HUDEP-2 (cell line): ENCODE measurements at regions not wholly inside any gene's neighbourhood (a gene's known extent, or its start where the extent isn't known, plus 50 kb on each side); places are given as distances from the start of the nearest gene placed in this dataset.
A peak's percentile ranks its signal among the peaks of the same experiment; 100 is the strongest.

Source experiments
- DNase-seq, 76 experiments: peaks; one replicate each; lab custom pipeline; 2025; ENCODE audit not compliant: unreplicated experiment in 76 of 76; lab: John Stamatoyannopoulos, UW

DNA sequence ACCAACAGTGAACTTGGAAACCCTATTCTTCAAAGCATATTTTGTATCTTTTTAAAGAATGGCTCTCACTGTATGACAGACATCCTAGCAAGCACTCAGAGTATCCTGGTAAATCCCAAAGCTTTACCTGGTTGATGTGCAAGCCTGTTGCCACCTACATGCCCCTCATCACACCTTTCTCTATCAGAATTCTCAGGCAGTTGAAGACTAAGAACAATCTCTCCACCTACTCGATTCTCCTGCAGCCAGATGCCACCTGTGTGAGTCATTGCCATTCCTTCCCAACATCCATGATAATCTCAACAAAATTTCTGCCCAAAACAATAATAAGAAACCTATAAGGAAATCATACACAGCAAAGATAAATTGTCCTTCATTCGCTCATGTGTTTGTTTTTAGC is 659.8 kb downstream of the BCL11A start:
- no peak for DNase-seq

DNA sequence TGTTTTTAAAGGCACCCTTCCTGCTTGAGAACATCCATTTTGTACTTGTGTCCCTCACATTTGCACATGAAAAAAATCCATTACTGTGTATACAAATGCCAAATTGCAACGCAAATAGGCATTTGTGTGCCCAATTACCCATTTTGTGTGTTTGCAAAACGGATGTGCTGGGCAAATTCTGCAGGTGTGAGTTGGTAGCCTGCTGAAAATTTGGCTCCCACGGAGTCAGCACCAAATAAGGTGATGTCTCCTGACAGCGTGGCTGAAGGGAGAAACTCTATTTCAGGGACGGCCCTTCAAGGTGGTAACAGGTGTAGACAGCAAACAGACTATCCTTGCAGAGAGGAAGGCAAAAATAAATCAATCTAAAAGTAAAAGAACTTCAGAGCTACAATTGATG is 661.1 kb downstream of the BCL11A start:
- DNase-seq: no peak

DNA sequence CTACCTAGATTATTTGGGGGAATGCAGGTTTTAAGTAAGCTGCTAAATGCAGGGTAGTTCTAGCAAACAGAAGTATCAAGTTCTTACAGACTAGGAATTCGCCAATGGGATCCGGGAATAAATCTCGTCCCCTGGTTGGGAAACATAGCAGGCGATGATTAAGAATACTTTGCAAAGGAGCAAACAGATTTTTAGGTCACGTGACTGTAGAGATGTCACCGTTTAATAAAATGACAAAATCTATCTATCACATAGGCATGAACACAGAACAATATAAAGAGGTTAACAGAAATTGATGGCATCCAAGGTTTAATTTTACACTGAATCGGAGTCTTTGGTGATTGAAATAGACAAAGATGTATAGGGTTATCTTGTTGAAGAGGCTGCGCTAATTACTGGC is 664.1 kb downstream of the BCL11A start:
- DNase-seq: no peak

DNA sequence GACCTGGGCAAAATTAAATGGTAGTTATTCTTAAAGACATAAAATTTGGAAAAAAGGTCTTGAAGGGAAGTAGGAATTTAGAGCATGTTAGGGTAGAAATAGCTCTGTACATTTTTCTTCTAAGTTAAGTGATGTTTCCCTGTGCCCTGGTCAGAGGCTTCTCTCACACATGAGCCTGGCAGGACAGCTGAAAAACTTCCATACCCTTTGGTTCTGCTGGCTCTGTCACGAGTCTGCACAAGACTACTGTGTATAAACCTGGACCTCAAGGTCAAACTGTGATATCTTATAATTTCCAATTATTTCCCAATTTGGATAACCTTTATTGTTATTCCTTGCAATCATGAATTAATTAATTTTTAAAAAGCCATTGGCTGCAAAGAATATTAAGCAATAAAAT is 664.7 kb downstream of the BCL11A start:
- no peak for DNase-seq

DNA sequence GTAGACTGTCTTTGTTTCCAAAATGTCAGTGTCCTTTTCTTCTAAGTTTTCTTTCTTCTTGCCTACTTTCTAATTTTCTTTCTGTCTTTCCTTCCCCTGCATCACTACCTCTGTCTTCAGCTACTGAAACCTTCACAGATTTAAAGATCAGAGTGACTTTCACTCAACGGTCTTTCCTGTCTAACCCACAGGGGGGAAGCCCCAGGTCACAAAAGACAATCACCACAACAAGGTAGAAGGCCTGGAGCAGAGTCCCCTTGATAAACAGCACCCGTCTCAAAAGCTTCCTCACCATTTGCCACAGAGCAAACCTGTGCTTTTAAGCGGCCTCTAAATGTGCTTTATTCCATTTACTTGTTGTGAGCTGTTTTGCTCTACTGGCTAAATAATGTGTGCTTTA is 665.4 kb downstream of the BCL11A start:
- DNase-seq: no peak

DNA sequence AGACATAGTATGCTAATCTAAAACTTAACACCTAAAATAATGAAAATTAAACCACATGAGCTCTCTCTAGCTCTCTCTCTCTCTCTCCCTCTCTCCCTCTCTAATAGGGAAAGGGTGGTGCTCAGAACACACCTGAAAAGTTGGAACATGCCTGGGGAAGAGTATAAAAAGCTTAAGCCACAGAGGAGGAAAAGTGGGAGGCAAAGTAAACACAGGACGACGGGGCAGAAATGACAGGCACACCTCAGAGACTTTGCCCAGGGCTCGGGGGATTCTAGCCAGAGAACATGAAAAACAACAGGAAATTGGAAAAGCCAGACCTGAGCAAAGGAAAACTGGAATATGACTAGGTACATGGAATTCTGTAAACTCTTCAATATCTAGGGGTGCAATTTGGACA is 666.1 kb downstream of the BCL11A start:
- DNase-seq: no peak

DNA sequence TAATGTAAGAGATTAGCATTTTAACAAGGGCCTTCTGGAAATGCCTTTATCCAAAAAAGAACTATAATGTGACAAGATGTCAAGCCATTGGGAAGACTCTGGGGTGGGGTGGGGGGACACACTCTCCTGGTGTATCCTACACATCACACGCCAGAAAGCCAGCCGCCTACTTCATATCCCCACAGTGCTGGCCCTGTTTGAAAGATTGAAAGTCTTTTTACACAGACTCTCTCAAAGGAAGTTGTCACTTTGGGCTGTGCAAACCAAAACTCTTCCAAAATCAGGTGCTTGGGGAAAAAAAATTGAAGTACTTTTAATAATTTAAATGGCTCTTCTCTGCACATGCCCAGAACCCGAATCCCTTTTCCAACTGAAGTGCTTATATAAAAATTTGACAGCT is 666.7 kb downstream of the BCL11A start:
- no peak for DNase-seq

DNA sequence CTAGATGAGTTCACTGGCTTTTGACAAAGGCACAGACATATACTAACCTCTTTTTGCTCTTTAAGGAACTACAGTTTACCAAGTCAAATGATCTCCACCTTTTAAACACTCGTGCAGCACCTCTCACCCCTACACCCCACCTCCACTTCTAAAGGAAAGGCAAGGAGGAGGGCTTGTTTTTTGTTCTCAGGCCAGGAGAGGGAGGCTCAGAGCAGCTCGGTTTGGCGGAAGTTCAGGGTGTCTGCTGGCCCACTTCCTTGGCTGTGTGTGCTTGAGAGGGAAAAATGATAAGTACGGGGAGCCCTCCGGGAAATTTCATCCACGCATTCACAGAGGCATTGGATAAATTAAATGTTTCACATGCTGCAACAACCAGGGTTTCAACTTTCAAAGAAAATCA is 667.9 kb downstream of the BCL11A start:
- no peak for DNase-seq

DNA sequence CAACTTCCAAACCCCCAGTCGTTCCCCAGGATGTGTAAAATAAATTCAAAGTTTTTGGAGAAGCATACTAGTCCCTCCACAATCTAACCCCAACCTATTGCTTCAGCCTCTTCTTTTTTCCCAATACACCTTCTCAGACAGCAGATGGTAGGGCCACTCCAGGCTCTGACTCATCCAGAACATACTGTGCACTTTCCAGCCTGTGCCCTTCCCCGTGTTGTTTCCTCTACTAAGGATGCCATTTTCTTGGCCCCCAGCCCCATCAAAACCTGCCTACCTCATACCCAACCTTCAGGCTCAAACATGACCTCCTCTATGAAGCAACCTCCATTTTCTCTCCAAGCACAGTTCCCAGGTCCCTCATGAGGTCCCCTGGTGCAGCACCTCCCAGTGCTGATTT is 669.3 kb downstream of the BCL11A start:
- DNase-seq: no peak

DNA sequence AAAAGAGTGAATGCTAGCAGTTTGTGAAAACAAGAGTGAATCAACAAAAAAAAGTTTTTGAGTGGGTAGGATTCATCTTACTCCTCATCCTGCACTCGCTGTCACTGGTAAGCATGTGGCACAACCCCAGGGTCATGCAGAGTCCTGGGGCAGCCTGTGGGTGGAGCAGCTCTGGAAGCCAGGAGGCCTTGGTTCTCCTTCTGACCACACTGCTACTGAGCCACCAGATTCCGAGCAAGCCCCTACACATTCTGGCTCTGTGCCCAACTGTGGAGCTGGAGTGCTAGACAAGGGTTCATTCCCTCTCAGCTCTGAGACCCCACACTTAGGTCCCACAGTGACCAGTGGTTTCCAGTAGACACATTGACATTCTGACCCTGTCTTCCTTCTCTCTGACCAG is 670.6 kb downstream of the BCL11A start:
- no peak for DNase-seq

DNA sequence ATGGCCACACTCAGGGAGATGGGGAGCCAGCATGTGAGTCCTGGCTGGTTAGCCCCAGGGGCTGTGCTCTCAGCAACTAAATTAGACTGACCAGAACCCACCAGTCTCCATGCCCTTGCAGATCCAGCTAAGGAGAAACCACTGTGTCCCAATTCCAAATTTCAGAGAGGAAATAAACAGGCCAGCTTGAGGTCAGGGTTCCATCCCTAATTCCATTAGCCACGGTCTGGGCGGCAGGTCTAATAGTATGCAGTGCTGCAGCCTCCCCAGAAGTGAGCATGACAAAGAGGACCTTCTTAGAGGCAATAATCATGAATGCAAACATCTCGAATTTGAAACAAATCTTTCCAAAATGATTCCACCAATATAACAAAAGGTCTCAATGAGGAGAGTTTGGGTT is 671.2 kb downstream of the BCL11A start:
- no peak for DNase-seq

DNA sequence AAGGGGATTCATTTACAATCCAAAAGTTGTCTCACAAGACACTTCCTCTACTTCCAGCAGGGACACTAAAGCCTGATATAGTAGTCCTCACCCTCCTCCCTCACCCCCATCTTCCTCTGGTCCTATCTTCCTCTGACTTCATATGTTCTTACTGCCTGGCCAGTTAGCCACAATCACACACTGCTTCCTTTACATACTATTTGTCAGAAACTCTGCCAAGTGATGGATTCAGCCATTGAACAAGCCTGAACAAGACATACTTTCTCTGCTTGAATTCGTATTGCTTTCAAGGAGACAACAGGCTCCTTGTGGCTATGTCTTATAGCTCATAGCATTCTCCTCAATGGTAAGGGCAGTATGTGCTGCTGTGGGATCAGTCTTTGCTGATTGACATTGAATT is 672.2 kb downstream of the BCL11A start:
- no peak for DNase-seq

DNA sequence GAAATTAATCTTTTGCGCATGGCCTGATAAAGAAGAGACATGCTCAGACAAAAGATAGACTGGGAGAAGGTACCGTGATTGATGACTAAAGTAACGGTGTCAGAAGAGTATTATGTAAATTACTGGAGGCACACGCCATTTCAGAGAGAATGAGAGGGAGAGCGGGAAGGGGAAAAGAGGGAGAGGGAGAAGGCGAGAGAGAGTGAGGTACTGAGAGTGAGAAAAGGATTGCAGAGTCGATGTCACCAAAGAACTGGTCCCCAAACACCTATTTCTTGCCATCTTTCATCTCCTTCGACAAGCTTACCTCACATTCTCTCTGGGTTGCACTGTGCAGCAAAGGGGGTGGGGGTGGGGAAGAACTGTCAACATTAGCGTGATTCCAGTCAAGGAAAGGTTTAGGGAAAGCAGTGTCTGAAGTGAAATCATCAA is 673.7 kb downstream of the BCL11A start:
- DNase-seq: no peak

DNA sequence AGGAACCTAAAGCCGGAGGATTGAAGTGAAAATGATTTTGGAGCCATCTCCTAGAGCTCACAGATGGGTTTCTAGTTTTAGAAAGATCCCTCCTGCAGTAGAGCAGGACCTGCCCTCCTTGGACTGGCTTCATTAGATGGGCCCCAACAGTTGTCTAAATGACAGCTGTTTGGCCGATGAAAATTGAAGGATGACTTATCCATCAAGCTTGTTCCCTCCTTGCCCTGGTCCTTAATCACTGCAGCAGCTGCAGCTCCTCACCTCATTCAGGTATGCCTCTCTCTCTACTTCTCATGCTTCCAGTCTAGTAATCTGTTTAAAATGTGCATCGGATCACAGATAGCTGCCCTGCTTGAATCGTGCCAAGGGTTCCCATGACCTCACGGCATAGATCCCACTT is 677.6 kb downstream of the BCL11A start:
- DNase-seq: no peak

DNA sequence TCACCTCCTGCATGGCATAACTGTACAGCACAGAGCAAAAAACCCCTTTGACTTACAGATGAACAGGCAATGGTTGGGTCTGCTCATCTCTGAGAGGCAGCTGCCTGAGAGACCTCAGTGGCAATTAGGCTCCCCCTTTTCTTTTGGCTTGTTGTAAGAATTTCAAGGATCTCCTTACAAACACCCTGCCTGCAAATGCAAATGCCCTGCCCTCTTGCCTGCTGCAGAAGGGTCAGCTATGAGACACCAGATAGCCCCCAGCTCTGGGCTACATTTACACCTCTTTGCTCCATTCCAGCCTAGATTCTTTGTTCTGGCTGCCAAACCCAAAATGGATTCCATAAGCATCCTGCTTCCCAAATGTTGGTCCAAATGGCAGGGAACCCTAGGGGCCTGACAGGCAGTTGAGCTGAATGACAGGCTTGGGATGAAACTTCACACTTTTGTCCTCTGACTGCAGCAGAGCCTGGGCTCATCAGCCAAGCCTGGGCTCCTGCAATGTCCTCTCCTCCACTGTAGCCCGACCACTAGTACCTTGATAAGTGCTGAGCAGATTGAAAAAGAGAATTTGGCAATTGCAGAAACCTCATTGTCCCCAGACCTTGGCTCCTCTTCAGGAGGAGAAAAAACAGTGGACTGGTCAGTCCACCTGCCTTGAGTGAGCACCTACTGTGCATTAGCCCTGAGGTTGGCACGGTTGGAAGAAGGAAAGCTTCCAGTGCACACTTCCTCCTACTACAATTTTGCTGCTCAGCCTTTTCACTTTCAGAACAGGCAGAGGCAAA is 678.3 kb downstream of the BCL11A start:
- DNase-seq: no peak

DNA sequence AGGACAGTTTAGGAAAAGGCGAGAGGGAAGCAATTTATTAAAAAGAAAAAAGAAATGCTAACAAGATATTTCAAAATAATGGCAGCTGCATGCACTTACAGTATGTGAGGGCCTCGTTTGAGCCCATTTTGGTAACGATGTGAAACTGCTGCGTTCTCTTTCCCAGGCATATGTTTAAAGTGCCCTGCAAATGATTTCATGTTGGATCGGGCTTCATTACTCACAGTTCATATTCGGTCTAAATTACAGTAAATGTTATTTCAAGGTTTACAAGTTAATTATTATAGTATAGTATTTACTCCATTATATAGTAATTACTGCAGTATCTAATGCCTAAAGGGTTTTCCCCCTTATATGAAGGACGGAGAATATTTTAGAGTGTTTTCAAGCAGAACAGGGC is 679.1 kb downstream of the BCL11A start:
- DNase-seq: no peak

DNA sequence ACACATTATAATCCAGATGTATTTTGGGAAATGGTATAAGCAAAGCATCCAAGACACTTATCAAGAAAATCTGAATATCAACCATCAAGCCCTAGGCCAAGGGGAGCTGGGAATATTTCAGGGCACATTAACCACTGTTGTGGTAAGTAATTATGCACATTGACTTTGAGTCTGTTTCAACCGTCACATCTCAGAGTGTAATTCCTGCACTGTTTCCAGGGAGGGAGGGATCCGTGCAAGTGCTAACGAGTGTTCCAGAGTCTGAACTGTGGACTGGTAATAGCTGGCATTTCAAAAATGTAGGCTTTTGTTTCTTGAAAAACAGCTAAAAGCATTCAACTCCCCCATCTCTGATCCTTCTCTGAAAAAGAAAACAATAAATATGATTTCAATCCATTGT is 681.6 kb downstream of the BCL11A start:
- DNase-seq: peak in 1 of 76 experiments; percentile 0

DNA sequence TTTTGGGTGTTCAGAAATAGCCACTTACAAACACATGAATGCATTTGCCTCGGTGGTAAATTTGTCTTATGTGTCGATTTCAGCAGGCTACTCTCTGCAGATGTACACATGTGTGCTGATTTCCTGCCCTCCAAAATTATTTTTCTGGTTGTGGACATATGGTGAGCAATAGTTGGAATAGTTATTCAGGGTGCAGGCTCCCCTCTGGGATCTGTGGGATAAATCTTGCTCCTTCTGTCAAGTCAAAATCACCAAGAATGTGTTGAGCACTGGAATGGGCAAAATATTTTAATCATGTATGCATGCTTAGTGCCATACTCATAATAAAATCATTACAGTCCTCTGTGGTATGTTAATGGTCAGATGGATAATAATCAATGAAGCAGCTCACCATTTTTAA is 684.5 kb downstream of the BCL11A start:
- no peak for DNase-seq

DNA sequence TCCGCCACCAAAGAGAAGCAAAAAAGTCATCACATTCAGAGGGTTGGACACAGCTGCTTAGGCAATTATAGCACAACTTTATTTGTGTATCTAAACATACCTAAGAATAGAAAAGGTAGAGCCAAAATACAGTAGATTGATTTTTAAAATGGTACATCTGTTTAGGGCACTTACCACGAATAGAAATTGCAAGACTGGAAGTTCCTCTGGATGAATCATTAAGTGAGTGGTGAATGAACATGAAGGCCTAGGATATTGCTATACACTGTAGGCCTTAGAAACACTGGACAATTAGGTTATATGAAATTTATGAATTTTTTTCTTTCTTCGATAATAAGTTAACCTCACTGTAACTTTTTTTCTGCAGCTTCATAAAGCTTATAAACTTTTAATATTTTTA is 687.0 kb downstream of the BCL11A start:
- no peak for DNase-seq

DNA sequence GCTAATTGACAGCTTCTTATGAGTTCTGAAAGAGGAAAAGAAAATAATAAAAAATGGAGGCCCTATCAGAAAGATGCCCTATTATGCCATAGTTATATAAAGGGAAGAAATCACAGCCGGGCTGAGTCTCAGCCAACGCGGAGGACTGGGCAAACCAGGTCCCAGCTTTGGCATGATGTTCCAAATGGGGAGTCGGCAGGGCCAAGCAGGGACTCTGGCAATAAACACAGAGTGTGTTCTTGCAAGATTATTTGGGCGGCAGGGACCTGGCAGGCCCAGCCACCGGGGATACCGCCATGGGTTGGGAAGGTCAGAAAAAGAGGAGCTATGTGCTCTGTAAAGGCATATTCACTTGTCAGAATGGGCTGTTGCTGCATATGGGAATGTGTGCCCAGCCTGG is 694.9 kb downstream of the BCL11A start:
- no peak for DNase-seq

DNA sequence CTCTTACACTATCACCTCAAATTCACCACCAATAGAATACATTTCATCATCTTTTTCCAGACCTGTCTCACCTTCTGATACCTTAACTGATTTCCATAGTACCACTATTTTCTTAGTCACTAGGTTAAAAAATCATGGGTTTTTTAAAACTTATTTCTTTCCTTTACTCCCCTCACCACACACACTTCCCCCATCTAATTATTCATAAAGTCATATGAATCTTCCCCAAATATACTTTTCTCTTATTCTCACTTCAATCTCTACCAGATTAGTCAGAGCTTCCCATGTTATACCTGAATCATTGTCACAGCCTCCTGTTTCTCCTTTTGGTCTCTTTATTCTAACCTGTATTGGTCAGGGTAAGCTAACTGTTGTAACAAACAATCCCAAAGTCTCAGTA is 696.3 kb downstream of the BCL11A start:
- no peak for DNase-seq

DNA sequence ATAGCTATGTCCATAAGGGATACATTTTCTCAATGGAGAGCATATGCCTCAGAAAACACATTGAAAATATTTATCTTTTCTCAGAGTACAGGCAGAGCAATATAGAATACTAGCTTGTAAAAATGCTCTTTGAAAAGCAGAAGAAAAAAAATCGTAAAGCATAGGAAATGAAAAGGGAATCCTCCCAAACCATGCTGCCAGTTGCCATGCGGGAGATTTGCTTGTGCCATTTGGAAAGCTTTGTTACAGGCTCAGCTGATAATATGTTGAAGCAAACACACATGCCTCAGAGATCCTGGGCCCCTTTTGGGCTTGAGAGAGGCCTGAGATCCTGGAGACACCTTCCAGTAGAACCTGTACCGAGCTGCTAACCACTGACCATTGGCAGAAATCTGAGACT is 697.1 kb downstream of the BCL11A start:
- no peak for DNase-seq

DNA sequence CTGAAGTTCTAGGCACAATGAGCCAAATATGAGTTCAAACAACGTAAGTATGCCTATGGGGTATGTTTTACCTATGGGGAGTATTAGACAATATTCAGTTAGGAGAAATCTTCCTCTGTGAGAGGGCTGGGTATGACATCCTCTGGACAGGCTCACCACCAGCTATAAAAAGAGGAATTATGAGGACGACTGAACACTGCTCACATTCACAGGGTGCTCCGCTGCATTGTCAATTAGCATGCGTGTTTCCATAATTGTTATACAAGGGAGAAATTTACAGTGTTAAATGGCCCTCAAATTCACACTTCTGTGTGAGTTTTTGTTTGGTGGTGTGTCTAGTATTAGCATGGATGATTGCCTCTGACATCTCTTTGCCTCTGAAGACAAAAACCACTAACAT is 700.4 kb downstream of the BCL11A start:
- no peak for DNase-seq
